ENCODE measurements at regions not wholly inside any gene's neighbourhood (a gene's known extent, or its start where the extent isn't known, plus 50 kb on each side); places are given as distances from the start of the nearest gene placed in this dataset.
A peak's percentile ranks its signal among the peaks of the same experiment; 100 is the strongest.

DNA sequence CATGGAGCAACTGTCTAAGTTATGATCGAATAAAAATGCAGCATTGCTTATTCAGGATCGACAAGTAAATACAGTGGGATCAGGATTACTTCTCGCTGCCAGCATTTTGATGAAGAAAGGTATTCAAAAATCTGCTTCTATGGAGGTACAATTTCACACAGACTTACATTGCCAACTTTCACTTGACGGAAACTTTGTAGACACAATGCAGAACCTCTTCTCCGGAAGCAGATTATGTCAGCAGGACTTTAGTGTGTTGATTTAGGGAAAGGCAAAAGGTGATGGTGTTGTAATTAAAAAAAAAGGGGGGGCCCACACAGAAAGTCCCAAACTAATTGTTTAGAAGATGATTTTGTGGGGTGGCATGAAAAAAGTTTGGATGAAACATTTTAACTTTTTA, 462.4 kb upstream of the KLF6 start:
- H3K36me3 ChIP-seq (ENCODE audit: control insufficient read depth in 2 of 2, insufficient read depth in 1 of 2, low read length in 2 of 2): no peaks in the 10 kb centered on the region
- TF ChIP-seq ZNF843 (tag by site-specific recombination; IDR thresholded peaks at IDR 0.05) (no peak), ZBTB49 (tag by site-specific recombination; IDR thresholded peaks at IDR 0.05; ENCODE audit: low read depth) (no peak), ZNF248 (tag by site-specific recombination; IDR thresholded peaks at IDR 0.05) (no peak), ZNF600 (tag by site-specific recombination; IDR thresholded peaks at IDR 0.05) (no peak), EGR2 (tag by site-specific recombination; IDR thresholded peaks at IDR 0.05; ENCODE audit: low read depth) (no peak), KLF8 (tag by site-specific recombination; IDR thresholded peaks at IDR 0.05) (no peak), ZNF394 (tag by site-specific recombination; IDR thresholded peaks at IDR 0.05; ENCODE audit: borderline replicate concordance) (no peak), ZNF266 (tag by site-specific recombination; IDR thresholded peaks at IDR 0.05; ENCODE audit: low read depth) (no peak), ZNF19 (tag by site-specific recombination; IDR thresholded peaks at IDR 0.05; ENCODE audit: low read depth) (no peak), KLF9 (tag by site-specific recombination; IDR thresholded peaks at IDR 0.05; ENCODE audit: low read depth) (no peak), ZNF391 (tag by site-specific recombination; IDR thresholded peaks at IDR 0.05; ENCODE audit: borderline replicate concordance, low read depth) (no peak), ZFP3 (tag by site-specific recombination; IDR thresholded peaks at IDR 0.05; ENCODE audit: low read depth) (no peak), ZFHX2 (tag by site-specific recombination; conservative IDR thresholded peaks at IDR 0.05) (no peak), ZBTB20 (tag by site-specific recombination; IDR thresholded peaks at IDR 0.05) (no peak)
- peaks cover 3% of the 10 kb centered on the region; the same call in 1 of the 2 replicates for H3K4me1 ChIP-seq (ENCODE audit: control insufficient read depth, insufficient read depth, low read length)
- POLR2A ChIA-PET: no interaction called here
- CTCF ChIA-PET: interaction anchor here (0.7 kb wide), 1 partner anchor 409 kb away, joined by 4 read pairs; no protein-coding TSS in a partner anchor
- no peaks in the 10 kb centered on the region for H3K9me3 ChIP-seq (ENCODE audit: control insufficient read depth, insufficient read depth, low read depth, low read length)
- H3K4me3 ChIP-seq (ENCODE audit: low read depth, low read length): no peak overlapping the region
- no peak overlapping the region for H3K27ac ChIP-seq (ENCODE audit: extremely low read depth, low read depth, low read length)

DNA sequence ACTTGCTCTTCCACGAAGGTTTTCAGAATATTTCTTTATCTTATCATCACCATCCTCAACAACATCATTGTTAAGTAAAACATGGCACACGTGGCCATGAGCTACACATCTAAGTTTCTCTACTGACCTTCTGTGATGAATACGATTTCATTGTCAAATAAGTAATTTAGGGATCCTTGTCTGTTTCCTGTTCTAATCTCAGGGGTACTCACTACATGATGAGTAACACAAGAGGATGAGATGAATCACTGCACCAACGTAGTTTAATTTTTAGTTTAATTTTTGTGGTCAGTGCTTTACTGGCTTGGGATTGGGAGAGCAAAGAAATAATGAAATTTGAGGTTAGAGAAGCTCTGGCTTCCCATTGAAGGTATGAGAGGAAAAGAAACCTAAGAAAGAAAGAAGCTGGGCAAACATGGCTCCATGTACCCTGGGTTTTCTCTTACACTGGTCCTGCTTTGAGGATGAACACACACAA, 461.9 kb upstream of the KLF6 start:
- Histone ChIP-seq H3K4me1 (ENCODE audit: control insufficient read depth, insufficient read depth, low read length) (peaks cover 4% of the 10 kb centered on the region; the same call in 1 of the 2 replicates), H3K4me3 (ENCODE audit: low read depth, low read length) (no peak overlapping the region), H3K9me3 (ENCODE audit: control insufficient read depth, insufficient read depth, low read depth, low read length) (no peaks in the 10 kb centered on the region), H3K27ac (ENCODE audit: extremely low read depth, low read depth, low read length) (no peak overlapping the region), H3K36me3 (ENCODE audit: control insufficient read depth in 2 of 2, insufficient read depth in 1 of 2, low read length in 2 of 2) (no peaks in the 10 kb centered on the region)
- 0 out of 2 replicates have a peak, but pooled peaks have one; percentile 17 for TF ChIP-seq ZNF629 (tag by site-specific recombination; IDR thresholded peaks at IDR 0.05)
- no peak for TF ChIP-seq SALL2 (tag by site-specific recombination; IDR thresholded peaks at IDR 0.05; ENCODE audit: borderline replicate concordance)
- TF ChIP-seq KLF10 (tag by site-specific recombination; IDR thresholded peaks at IDR 0.05): no peak
- 0 out of 2 replicates have a peak, but pooled peaks have one; percentile 32 for TF ChIP-seq ZNF214 (tag by site-specific recombination; IDR thresholded peaks at IDR 0.05; ENCODE audit: borderline replicate concordance)
- no peak for TF ChIP-seq ZNF621 (tag by site-specific recombination; IDR thresholded peaks at IDR 0.05)
- POLR2A ChIA-PET: no interaction called here
- CTCF ChIA-PET: interaction anchor here (0.7 kb wide), 1 partner anchor 410 kb away, joined by 4 read pairs; no protein-coding TSS in a partner anchor

DNA sequence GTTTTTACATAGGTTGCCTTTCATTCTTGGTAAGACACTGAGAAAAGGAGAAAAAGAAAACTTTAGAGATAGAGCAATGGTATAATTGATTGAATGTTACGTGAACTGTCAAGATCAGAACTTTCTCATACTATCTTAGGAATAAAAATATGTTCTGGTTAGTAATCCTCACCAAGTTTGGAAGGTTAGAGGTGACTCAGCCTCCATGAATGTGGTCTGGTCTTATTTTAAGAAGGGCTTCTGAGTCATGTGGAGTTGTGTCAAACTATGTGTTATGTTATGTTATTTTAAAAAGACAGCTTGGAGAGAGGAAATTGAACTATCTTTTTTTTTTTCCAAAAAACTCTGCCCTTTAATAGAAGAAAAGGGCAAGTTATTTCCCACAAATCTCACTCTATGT, 458.6 kb upstream of the KLF6 start:
- peaks cover 4% of the 10 kb centered on the region; the same call in 1 of the 2 replicates for H3K4me1 ChIP-seq (ENCODE audit: control insufficient read depth, insufficient read depth, low read length)
- H3K27ac ChIP-seq (ENCODE audit: extremely low read depth, low read depth, low read length): no peak overlapping the region
- no peaks in the 10 kb centered on the region for H3K9me3 ChIP-seq (ENCODE audit: control insufficient read depth, insufficient read depth, low read depth, low read length)
- TF ChIP-seq ZNF629 (tag by site-specific recombination; IDR thresholded peaks at IDR 0.05) (0 out of 2 replicates have a peak, but pooled peaks have one; percentile 11), ZNF184 (tag by site-specific recombination; IDR thresholded peaks at IDR 0.05) (0 out of 2 replicates have a peak, but pooled peaks have one; percentile 29), MYNN (tag by site-specific recombination; IDR thresholded peaks at IDR 0.05; ENCODE audit: borderline replicate concordance) (no peak), ZNF214 (tag by site-specific recombination; IDR thresholded peaks at IDR 0.05; ENCODE audit: borderline replicate concordance) (no peak), ZNF707 (tag by site-specific recombination; IDR thresholded peaks at IDR 0.05) (no peak), ZNF777 (tag by site-specific recombination; IDR thresholded peaks at IDR 0.05; ENCODE audit: borderline replicate concordance) (no peak)
- CTCF ChIA-PET: no interaction called here
- no peaks in the 10 kb centered on the region for H3K36me3 ChIP-seq (ENCODE audit: control insufficient read depth in 2 of 2, insufficient read depth in 1 of 2, low read length in 2 of 2)
- no peak overlapping the region for H3K4me3 ChIP-seq (ENCODE audit: low read depth, low read length)
- POLR2A ChIA-PET: interaction anchor here (0.5 to 1.4 kb wide), 2 partner anchors 12 to 413 kb away, joined by 3 read pairs; no protein-coding TSS in a partner anchor
